ENCODE measurements at regions not wholly inside any gene's neighbourhood (a gene's known extent, or its start where the extent isn't known, plus 50 kb on each side); places are given as distances from the start of the nearest gene placed in this dataset.
A peak's percentile ranks its signal among the peaks of the same experiment; 100 is the strongest.
"Not testable (repeated sequence)": the region's sequence is repeated elsewhere in the genome, so short reads cannot be mapped to it uniquely, and the experiment has no call there.

- no peak for DNase-seq (ENCODE audit: low read depth)
Measured at GRCh38 chr22:22193923-22194322, 50.7 kb upstream of the VPREB1 start.

DNA sequence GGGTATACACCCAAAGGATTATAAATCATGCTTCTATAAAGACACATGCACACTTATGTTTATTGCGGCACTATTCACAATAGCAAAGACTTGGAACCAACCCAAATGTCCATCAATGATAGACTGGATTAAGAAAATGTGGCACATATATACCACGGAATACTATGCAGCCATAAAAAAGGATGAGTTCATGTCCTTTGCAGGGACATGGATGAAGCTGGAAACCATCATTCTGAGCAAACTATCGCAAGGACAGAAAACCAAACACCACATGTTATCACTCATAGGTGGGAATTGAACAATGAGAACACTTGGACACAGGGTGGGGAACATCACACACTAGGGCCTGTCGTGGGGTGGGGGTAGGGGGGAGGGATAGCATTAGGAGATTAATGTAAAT lies 51.1 kb upstream of the VPREB1 start:
- DNase-seq (ENCODE audit: low read depth) = not testable (repeated sequence)

GRCh38 chr22:22193006-22193405 lies 51.6 kb upstream of the VPREB1 start:
- not testable (repeated sequence) for DNase-seq (ENCODE audit: low read depth)

DNA sequence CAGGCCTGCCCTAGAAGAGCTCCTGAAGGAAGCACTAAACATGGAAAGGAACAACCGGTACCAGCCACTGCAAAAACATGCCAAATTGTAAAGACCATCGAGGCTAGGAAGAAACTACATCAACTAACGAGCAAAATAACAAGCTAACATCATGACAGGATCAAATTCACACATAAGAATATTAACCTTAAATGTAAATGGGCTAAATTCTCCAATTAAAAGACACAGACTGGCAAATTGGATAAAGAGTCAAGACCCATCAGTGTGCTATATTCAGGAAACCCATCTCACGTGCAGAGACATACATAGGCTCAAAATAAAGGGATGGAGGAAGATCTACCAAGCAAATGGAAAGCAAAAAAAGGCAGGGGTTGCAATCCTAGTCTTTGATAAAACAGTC lies 54.8 kb upstream of the VPREB1 start:
- DNase-seq (ENCODE audit: low read depth) = not testable (repeated sequence)

DNA sequence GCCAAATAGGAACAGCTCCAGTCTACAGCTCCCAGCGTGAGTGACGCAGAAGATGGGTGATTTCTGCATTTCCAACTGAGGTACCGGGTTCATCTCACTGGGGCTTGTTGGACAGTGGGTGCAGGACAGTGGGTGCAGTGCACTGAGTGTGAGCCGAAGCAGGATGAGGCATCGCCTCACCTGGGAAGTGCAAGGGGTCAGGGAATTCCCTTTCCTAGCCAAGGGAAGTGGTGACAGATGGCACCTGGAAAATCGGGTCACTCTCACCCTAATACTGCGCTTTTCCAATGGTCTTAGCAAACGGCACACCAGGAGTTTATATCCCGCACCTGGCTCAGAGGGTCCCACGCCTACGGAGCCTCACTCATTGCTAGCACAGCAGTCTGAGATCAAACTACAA lies 56.7 kb upstream of the VPREB1 start:
- not testable (repeated sequence) for DNase-seq (ENCODE audit: low read depth)

GRCh38 chr22:22187299-22187698 lies 57.3 kb upstream of the VPREB1 start:
- no peak for DNase-seq (ENCODE audit: low read depth)

- DNase-seq (ENCODE audit: low read depth) = no peak
Measured at GRCh38 chr22:22185844-22186499, 58.6 kb upstream of the VPREB1 start.

GRCh38 chr22:22185217-22185616 lies 59.4 kb upstream of the VPREB1 start:
- no peak for DNase-seq (ENCODE audit: low read depth)

DNA sequence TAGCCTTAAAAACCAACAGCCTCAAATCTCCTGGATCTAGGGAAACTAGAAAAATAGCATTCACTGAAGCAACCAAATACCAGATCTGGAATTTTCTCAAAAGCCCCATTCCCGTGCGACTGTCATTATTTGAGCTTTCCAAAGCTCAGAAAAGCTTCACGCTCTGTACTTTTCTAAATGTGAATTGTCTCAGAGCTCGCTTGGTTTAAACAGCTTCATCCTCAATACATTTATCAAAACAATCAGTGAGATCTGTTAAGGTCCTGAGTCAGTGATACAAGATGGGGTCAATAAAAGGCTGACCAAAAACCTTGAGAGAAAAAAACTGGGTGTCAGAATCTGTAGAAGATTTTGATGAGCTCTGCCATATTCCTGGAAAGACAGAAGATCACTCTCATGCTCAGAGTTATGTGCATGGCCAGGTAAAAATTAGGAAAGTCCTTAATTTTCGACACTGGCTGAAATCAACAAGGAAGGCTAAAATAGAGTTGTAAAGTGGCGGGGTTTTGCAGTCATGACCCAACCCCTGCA lies 60.2 kb upstream of the VPREB1 start:
- DNase-seq (ENCODE audit: low read depth) = no peak

- DNase-seq (ENCODE audit: low read depth) = no peak
Measured at GRCh38 chr22:22182990-22183264, 61.7 kb upstream of the VPREB1 start.

DNA sequence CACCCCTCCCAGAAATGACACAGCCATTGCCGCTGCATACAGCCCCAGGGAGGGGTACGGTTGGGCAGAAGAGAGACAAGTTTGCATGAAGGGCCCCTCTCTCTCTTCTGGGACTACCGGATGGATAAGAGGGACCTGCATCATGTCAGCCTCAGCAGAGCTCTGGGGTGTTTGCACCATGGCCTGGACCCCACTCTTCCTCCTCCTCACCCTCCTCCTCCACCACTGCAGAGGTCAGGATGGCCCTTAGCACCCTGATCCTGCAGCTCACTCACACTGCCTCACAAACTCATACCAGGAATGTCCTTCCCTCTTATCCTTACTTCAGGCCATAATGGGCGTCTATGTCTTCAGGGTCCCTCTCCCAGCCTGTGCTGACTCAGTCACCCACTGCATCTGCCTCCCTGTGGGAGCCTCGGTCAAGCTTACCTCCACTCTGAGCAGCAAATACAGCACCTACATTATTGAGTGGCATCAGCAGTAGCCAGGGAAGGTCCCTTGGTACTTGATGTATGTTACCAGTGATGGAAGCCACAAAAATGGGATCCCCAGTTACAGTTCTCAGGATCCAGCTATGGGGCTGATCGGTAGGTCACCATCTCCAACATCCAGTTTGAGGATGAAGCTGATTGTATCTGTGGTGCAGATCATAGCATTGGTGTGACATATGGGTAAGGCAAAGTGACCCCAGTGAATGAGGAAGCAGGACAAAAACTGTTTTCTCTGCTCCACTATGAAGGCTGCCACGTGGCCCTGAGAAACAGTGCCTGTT lies 62.2 kb upstream of the VPREB1 start:
- no peak for DNase-seq (ENCODE audit: low read depth)

GRCh38 chr22:22181341-22181850 lies 63.2 kb upstream of the VPREB1 start:
- DNase-seq (ENCODE audit: low read depth) = no peak

DNA sequence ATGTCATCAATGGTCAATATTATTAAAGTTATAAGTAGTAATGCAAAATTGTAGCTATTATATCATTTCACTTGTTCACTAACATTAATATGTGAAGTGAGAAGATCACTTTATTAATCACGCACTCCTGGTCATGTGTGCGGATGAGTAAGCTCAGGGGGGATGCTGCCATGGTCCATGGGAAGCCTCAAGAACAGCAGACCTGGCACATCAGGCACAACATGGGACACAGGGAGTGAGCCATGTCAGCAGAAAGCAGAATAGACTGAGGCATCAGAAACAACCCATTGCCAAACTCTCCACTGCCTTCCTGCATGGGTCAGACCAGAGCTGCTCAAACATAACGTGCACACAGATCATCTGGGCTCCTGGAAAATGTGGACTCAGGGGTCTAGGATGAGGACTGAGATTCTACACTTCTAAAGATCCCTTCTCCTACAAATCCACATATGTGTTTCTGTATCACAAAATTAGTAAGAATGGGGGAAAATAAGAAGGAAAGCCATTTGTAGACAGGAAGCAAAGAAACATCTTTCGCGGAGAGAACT lies 63.8 kb upstream of the VPREB1 start:
- no peak for DNase-seq (ENCODE audit: low read depth)

DNA sequence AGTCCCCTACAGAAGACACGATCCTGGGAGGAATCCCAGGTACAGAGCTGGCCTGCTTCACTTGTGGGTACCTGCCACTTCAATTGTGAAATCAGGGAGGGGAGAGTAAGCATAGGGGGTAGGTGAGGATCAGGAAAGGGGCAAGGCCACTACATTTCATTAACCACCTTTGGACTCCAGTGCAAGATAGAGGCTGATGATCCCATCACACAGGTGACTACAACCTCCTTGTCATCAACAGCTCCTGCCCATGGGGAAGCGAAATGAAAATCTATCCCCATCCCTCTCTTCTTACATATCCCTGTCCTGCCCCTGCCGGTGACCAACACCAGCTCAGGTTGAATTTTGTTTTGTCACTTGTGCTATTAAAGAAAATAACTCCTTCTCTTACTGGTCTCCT lies 64.7 kb upstream of the VPREB1 start:
- DNase-seq (ENCODE audit: low read depth) = no peak

DNA sequence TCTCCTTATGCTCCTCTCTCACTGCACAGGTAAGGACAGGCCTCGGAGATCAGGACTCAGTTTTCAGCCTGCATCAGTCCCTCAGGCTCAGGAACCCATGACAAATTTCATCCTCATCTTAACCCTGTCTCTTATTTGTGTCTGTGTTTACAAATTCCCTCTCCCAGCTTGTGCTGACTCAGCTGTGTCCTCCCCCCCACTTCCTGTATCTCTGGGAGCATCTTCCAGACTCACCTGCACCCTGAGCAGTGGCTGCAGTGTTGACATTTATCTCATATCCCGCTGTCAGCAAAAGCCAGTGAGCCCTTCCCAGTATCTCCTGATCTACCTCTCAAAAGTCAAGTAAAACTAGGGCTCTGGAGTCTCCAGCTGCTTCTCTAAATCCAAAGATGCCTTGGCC lies 65.6 kb upstream of the VPREB1 start:
- no peak for DNase-seq (ENCODE audit: low read depth)

- no peak for DNase-seq (ENCODE audit: low read depth)
Measured at GRCh38 chr22:22178355-22178965, 66.1 kb upstream of the VPREB1 start.

DNA sequence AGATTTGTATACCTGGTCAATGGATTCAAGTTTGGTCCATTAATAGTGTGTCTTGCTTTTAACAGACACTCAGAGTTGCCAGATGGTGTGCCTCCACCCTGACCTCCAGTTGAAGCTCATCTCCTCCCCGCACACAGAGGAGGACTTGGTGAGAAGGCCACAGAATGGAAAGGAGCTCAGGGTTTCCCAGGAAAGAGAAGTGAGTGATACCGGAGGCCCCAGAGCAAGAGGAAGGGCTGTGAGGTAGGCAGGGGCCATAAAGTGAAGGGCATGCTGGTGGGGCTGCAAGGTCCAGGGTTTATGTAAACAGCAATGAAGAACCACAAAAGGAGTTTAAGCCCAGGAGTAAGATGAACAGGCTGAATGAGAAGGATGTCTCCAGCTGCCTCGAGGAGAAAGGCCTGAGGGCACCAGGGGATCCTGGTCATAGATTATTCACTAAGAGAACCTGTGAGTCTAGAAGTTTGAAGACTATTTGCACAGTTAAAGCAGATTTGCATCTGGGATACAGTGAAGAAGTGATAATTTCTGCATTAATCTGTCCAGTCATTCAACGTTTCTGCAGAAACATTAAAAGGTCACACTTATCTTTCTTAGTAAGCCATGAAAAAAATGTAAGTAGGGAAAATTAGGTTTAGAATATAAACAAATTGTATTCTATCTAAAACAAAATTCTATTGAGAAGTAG lies 67.5 kb upstream of the VPREB1 start:
- DNase-seq (ENCODE audit: low read depth) = no peak

GRCh38 chr22:22172896-22173628 lies 71.5 kb upstream of the VPREB1 start:
- DNase-seq (ENCODE audit: low read depth) = not testable (repeated sequence)

- DNase-seq (ENCODE audit: low read depth) = peak; percentile 7
Measured at GRCh38 chr22:22171357-22172218, 73.0 kb upstream of the VPREB1 start.

- DNase-seq (ENCODE audit: low read depth) = no peak
Measured at GRCh38 chr22:22169923-22170322, 74.7 kb upstream of the VPREB1 start.

Data from EH (cell line).